ENCODE measurements at regions not wholly inside any gene's neighbourhood (a gene's known extent, or its start where the extent isn't known, plus 50 kb on each side); places are given as distances from the start of the nearest gene placed in this dataset.
"Not testable (repeated sequence)": the region's sequence is repeated elsewhere in the genome, so short reads cannot be mapped to it uniquely, and the experiment has no call there.

DNA sequence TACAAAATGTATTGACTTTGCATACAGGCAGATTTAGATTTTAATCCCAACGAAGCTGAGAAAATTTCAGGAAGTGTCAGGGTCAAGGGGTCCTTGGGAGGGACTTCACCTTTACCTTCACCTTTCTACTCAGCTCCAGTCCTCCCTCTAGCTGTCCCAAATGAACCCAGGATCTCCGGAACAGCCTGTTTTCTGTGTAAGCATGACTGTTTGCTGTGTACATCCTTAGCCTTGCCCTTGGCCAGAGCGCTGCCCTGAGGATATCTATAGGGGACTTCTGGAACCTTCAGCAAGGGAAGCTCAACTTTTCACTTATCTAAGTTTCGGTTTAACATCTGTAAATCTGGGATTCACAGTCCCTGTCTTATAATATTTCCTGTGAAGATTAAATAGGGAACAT is 246.8 kb upstream of the ST6GAL2 start:
- no peaks in the 10 kb centered on the region for H3K27me3 ChIP-seq

DNA sequence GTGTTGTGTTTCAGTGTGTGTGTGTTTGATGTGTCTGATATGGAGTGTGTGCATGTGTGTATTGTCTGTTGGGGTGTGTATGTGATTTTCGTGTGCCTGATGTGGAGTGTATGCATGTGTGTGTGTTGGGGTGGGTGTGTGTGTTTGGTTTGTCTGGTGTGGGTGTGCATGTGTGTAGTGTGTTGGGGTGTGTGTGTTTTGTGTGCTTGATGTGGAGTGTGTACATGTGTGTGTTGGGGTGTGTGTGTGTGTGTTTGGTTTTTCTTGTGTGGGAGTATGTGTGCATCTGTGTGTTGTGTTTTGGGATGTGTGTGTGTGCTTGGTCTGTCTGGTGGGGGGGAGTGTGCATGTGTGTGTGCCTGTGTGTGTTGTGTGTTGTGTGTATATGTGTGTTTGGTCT is 247.4 kb upstream of the ST6GAL2 start:
- intact Hi-C loops (cut with DNase I; ENCODE audit: low total_unique reads): no loop called here
- no peak for DNase-seq
- Histone ChIP-seq H3K9me3 (no peaks in the 10 kb centered on the region), H3K27me3 (no peaks in the 10 kb centered on the region), H3K36me3 (no peaks in the 10 kb centered on the region), H3K27ac (no peak overlapping the region), H3K4me1 (no peaks in the 10 kb centered on the region), H3K4me3 (no peak overlapping the region)
- TF ChIP-seq POLR2A (IDR thresholded peaks at IDR 0.05): no peak
- TF ChIP-seq, protein P1, sequence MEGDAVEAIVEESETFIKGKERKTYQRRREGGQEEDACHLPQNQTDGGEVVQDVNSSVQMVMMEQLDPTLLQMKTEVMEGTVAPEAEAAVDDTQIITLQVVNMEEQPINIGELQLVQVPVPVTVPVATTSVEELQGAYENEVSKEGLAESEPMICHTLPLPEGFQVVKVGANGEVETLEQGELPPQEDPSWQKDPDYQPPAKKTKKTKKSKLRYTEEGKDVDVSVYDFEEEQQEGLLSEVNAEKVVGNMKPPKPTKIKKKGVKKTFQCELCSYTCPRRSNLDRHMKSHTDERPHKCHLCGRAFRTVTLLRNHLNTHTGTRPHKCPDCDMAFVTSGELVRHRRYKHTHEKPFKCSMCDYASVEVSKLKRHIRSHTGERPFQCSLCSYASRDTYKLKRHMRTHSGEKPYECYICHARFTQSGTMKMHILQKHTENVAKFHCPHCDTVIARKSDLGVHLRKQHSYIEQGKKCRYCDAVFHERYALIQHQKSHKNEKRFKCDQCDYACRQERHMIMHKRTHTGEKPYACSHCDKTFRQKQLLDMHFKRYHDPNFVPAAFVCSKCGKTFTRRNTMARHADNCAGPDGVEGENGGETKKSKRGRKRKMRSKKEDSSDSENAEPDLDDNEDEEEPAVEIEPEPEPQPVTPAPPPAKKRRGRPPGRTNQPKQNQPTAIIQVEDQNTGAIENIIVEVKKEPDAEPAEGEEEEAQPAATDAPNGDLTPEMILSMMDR (IDR thresholded peaks at IDR 0.05): no peak

More for the DNA sequence above, 246.8 kb upstream of the ST6GAL2 start:
- Histone ChIP-seq H3K4me3 (no peak overlapping the region), H3K4me1 (no peaks in the 10 kb centered on the region), H3K36me3 (no peaks in the 10 kb centered on the region), H3K9me3 (no peaks in the 10 kb centered on the region), H3K27ac (no peak overlapping the region)
- TF ChIP-seq, protein P1 (IDR thresholded peaks at IDR 0.05): no peak
- no peak for TF ChIP-seq POLR2A (IDR thresholded peaks at IDR 0.05)
- DNase-seq: no peak
- intact Hi-C loops (cut with DNase I; ENCODE audit: low total_unique reads): no loop called here

DNA sequence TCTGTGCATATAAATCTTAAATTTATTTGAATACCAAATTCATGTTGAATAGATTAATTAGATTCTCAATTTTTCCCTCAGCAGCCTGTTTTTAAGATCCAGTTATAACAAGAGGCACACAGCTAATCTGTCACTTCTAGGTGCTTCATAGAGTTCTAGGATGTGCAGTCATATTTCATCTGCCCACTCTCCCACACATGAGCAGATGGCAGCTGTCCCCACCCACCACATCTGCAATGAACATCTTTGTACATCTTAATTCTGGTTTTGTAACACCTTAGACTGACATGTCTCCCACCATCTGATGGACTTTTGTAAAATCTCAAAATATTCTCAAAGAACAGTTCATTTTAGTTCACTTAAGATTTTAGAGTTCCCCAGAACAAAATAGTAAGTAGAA is 250.8 kb upstream of the ST6GAL2 start:
- H3K4me1 ChIP-seq: no peaks in the 10 kb centered on the region
- no peak overlapping the region for H3K4me3 ChIP-seq
- H3K27ac ChIP-seq: no peak overlapping the region
- H3K27me3 ChIP-seq: no peaks in the 10 kb centered on the region
- intact Hi-C loops (cut with DNase I; ENCODE audit: low total_unique reads): no loop called here
- TF ChIP-seq, protein P1 (IDR thresholded peaks at IDR 0.05): no peak
- no peak for TF ChIP-seq POLR2A (IDR thresholded peaks at IDR 0.05)
- H3K36me3 ChIP-seq: no peaks in the 10 kb centered on the region
- no peak for DNase-seq
- no peaks in the 10 kb centered on the region for H3K9me3 ChIP-seq

DNA sequence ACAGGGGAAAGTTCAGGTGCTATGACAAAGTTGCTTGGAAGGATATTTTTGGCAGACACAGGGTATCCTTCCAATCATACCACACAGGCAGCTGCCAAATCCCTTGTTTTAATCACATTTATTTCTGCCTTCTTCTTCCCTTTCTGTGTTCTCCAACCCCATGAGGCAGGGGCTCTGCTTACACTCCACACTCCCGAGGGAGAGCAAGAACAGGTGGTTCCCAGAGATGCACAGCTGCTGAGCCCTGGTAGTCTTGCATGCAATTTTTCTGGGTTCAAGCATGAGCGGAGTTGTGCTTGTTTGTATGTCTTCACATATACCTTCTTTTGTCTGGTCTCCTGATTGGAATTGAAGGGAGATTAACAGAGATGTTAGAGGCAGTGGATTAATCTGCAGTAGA is 251.7 kb upstream of the ST6GAL2 start:
- H3K27me3 ChIP-seq: no peaks in the 10 kb centered on the region
- H3K27ac ChIP-seq: no peak overlapping the region
- DNase-seq: no peak
- no peak for TF ChIP-seq POLR2A (IDR thresholded peaks at IDR 0.05)
- TF ChIP-seq, protein P1 (IDR thresholded peaks at IDR 0.05): no peak
- H3K4me3 ChIP-seq: no peak overlapping the region
- H3K36me3 ChIP-seq: no peaks in the 10 kb centered on the region
- H3K9me3 ChIP-seq: no peaks in the 10 kb centered on the region
- H3K4me1 ChIP-seq: no peaks in the 10 kb centered on the region
- intact Hi-C loops (cut with DNase I; ENCODE audit: low total_unique reads): no loop called here

DNA sequence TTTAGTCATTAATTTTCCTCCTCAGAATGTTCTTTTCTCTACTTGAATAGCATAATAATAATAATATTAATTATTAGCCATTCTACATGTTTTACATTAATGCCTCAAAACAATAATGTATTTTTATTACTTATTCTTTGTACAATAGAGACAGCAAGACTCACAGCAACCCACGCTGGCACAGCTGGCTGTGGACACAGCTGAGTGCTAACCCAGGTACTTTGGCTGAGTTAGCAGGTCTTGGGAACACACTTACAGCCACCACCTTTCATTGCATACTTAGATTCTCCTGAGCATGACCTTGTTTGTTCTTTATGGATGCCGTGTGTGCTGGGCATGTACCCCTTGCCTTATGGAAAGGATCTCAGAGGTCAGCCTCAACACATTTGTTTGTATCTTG is 260.2 kb upstream of the ST6GAL2 start:
- intact Hi-C loops (cut with DNase I; ENCODE audit: low total_unique reads): no loop called here
- no peaks in the 10 kb centered on the region for H3K27me3 ChIP-seq
- no peak for DNase-seq
- no peaks in the 10 kb centered on the region for H3K9me3 ChIP-seq
- H3K27ac ChIP-seq: no peak overlapping the region
- H3K4me3 ChIP-seq: no peak overlapping the region
- TF ChIP-seq, protein P1 (IDR thresholded peaks at IDR 0.05): no peak
- TF ChIP-seq POLR2A (IDR thresholded peaks at IDR 0.05): no peak
- H3K4me1 ChIP-seq: no peaks in the 10 kb centered on the region
- H3K36me3 ChIP-seq: no peaks in the 10 kb centered on the region

DNA sequence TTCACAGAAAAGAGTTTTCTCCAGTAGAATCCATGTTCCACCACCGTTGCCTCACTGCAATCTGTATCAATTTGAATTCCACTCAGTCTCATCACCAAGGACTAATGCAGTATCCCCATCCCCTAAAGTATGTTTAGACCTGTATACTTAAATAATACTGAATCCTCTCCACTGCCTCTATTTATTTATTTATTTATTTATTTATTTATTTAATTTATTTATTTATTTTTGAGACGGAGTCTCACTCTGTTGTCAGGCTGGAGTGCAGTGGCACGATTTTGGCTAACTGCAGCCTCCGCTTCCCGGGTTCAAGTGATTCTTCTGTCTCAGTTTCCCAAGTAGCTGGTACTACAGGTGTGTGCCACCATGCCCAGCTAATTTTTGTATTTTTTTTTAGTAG is 260.7 kb upstream of the ST6GAL2 start:
- H3K27ac ChIP-seq; H3K27me3 ChIP-seq; intact Hi-C loops (cut with DNase I; ENCODE audit: low total_unique reads): not testable (repeated sequence)

More for the DNA sequence above, 260.7 kb upstream of the ST6GAL2 start:
- not testable (repeated sequence) for DNase-seq, H3K4me1 ChIP-seq, H3K36me3 ChIP-seq, H3K9me3 ChIP-seq, H3K4me3 ChIP-seq

Measured in uterus (tissue), 3 donors.